ENCODE measurements at regions not wholly inside any gene's neighbourhood (a gene's known extent, or its start where the extent isn't known, plus 50 kb on each side); places are given as distances from the start of the nearest gene placed in this dataset.

DNA sequence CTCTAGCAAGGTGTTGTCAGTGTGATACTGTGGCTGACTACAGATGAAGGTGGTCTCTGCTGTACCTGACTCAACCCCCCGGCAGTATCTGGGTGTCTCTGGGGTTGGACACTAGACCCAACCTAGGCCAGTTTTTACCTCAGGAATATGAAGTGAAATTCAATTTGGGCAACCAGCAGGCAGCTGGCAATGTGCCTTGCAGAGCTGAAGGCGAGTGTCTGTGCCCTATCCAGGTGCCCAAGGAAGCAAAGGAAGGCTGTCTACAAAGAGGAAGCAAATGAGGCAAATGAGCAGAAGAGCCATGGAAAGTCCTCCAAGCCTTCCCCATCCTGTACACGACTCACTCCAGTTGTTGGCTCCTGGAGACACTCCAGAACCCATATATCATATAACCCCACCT lies 264.6 kb upstream of the AGAP1 start:
- no peaks in the 10 kb centered on the region for H3K36me3 ChIP-seq (ENCODE audit: control insufficient read depth, insufficient read depth, low read length)
- no peak overlapping the region for H3K4me3 ChIP-seq (ENCODE audit: low read depth, low read length)
- no peak for DNase-seq (ENCODE audit: low read depth)
- peaks cover 2% of the 10 kb centered on the region for H3K27me3 ChIP-seq (ENCODE audit: control insufficient read depth, insufficient read depth, low read length)
- TF ChIP-seq, protein P1, sequence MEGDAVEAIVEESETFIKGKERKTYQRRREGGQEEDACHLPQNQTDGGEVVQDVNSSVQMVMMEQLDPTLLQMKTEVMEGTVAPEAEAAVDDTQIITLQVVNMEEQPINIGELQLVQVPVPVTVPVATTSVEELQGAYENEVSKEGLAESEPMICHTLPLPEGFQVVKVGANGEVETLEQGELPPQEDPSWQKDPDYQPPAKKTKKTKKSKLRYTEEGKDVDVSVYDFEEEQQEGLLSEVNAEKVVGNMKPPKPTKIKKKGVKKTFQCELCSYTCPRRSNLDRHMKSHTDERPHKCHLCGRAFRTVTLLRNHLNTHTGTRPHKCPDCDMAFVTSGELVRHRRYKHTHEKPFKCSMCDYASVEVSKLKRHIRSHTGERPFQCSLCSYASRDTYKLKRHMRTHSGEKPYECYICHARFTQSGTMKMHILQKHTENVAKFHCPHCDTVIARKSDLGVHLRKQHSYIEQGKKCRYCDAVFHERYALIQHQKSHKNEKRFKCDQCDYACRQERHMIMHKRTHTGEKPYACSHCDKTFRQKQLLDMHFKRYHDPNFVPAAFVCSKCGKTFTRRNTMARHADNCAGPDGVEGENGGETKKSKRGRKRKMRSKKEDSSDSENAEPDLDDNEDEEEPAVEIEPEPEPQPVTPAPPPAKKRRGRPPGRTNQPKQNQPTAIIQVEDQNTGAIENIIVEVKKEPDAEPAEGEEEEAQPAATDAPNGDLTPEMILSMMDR (IDR thresholded peaks at IDR 0.05; ENCODE audit: insufficient read depth, low read length, poor library complexity, severe bottlenecking), result no peak

- TF ChIP-seq, protein P1 (IDR thresholded peaks at IDR 0.05; ENCODE audit: insufficient read depth, low read length, poor library complexity, severe bottlenecking), result no peak
- no peak for DNase-seq (ENCODE audit: low read depth)
- H3K27me3 ChIP-seq (ENCODE audit: control insufficient read depth, insufficient read depth, low read length), result peaks cover 2% of the 10 kb centered on the region
- H3K4me3 ChIP-seq (ENCODE audit: low read depth, low read length), result no peak overlapping the region
- no peaks in the 10 kb centered on the region for H3K36me3 ChIP-seq (ENCODE audit: control insufficient read depth, insufficient read depth, low read length)
These were observed 262.8 kb upstream of the AGAP1 start for GRCh38 chr2:235230821-235231601.

DNA sequence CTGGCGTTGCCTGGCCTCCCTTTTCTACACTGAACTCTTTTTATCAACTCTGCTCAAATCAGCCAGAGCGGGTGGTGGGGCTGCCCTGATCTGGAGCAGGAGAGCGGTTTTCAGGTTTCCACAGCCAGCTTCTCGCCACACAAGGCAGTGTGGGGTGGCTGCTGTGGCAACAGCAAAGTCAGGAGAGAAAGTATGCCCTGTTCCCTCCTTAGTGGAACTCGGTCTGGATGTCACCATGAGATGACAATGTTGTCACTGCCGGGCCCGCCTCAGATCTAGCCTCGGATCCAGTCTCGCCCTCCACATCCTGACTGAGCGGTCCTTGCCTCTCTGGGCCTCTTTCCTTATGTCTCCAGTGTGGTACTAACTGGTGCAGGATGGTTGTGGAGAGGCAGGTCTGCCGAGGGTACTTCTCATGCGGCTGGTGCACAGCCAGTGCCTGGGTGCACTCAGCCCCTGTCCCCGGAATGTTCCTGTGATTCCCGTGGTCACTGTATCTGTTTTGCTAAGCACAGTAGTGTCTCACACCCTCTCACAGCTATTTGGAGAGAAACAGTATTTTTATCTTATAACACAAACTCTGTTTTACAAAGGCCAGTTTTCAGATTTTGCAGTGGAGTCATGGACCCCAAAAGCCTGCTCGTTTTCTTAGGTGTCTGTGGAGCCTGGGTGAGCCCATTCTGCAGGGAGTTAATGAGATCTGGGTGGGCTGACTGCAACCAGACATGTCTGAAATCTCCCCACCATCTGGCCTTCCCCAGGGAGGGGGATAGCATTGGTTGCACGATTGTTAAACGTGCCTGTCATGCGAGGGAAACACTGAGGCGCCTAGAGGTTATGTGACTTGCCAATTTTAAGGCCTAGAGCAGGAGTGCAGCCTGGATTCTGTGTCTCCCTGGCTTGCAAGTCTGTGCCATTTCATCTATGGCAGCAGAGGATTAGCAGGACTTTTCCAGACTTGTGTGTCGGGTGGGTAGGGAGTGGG lies 261.1 kb upstream of the AGAP1 start:
- no peak overlapping the region for H3K4me3 ChIP-seq (ENCODE audit: low read depth, low read length)
- TF ChIP-seq, protein P1 (IDR thresholded peaks at IDR 0.05; ENCODE audit: insufficient read depth, low read length, poor library complexity, severe bottlenecking), result no peak

DNA sequence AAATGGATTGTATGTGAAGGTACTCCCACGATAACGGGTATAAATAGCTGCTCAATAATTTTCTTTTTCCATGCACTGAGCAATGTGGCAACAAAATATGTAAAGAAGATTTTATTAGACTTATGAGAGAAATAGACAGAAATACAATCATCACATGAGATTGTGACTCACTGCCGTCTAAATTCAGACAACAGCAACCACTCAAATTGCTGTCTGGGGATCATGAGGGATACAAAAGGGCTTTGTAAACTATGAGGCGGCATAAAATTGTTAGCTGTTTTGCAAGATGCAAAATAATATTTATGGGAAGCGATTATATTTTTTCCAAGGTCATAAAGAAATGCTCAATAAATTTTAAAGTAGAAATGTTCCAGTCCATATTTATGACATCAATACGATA lies 259.1 kb upstream of the AGAP1 start:
- DNase-seq (ENCODE audit: low read depth), result no peak
- TF ChIP-seq, protein P1 (IDR thresholded peaks at IDR 0.05; ENCODE audit: insufficient read depth, low read length, poor library complexity, severe bottlenecking), result no peak
- no peak overlapping the region for H3K4me3 ChIP-seq (ENCODE audit: low read depth, low read length)
- H3K36me3 ChIP-seq (ENCODE audit: control insufficient read depth, insufficient read depth, low read length), result no peaks in the 10 kb centered on the region
- peaks cover 2% of the 10 kb centered on the region for H3K27me3 ChIP-seq (ENCODE audit: control insufficient read depth, insufficient read depth, low read length)

More for the DNA sequence above, 261.1 kb upstream of the AGAP1 start:
- no peak for DNase-seq (ENCODE audit: low read depth)
- Histone ChIP-seq H3K27me3 (ENCODE audit: control insufficient read depth, insufficient read depth, low read length) (peaks cover 2% of the 10 kb centered on the region), H3K36me3 (ENCODE audit: control insufficient read depth, insufficient read depth, low read length) (no peaks in the 10 kb centered on the region)

GRCh38 chr2:235235977-235236767 lies 257.7 kb upstream of the AGAP1 start:
- H3K36me3 ChIP-seq (ENCODE audit: control insufficient read depth, insufficient read depth, low read length), result no peaks in the 10 kb centered on the region
- TF ChIP-seq, protein P1 (IDR thresholded peaks at IDR 0.05; ENCODE audit: insufficient read depth, low read length, poor library complexity, severe bottlenecking), result no peak
- H3K4me3 ChIP-seq (ENCODE audit: low read depth, low read length), result no peak overlapping the region
- no peak for DNase-seq (ENCODE audit: low read depth)
- no peaks in the 10 kb centered on the region for H3K27me3 ChIP-seq (ENCODE audit: control insufficient read depth, insufficient read depth, low read length)

Measured in kidney epithelial cell (primary cell).